ENCODE measurements at regions not wholly inside any gene's neighbourhood (a gene's known extent, or its start where the extent isn't known, plus 50 kb on each side); places are given as distances from the start of the nearest gene placed in this dataset.

DNA sequence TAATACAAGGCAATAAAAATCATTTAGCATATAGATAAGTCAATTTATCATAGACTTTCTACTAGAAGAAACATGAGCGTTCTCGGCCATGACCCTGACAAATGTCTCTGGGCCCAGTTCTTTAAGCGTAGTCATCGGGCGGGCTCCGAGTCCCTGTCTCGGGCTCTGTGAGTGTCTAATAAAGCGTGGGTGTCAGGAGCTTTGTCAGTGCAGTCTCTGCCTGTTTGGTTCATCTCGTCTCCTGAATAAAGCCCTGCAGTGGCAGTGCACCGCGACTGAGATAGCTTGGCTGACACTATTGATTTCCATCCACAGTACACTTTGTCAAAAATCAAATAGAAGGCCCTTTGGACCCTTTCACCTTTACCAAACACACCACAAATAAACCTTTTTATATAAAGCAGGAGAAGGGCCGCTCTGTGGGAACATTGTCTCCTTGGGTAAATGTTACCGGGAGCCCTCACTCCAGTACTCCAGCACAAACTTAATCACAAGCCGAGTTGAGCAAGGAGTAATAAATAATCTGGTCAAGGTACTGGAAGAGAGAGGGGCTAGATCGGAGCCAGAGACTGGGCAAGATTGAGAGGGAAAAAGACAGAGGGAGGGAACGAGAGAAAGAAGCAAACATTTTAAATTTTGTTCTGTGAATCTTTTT, 368.2 kb upstream of the TSHZ3 start:
- DNase-seq, result no peak

DNA sequence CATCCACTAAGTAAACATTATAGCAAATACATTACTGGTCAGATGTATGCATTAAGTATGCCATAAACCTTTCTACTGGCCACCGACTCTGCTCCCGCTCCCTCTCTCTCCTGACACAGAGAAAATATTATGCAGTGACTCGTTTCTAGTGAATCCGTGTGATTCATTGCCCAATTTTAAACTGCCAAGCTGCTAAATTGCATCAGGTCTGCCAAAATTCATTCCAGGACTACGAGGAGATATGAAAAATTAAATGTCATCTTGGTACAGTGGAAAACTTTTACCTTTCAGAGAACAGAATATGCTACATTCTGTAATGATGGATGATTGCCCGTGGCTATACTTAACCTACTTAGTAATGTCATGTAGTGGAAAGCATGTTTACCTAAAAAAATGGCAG, 368.8 kb upstream of the TSHZ3 start:
- no peak for DNase-seq

DNA sequence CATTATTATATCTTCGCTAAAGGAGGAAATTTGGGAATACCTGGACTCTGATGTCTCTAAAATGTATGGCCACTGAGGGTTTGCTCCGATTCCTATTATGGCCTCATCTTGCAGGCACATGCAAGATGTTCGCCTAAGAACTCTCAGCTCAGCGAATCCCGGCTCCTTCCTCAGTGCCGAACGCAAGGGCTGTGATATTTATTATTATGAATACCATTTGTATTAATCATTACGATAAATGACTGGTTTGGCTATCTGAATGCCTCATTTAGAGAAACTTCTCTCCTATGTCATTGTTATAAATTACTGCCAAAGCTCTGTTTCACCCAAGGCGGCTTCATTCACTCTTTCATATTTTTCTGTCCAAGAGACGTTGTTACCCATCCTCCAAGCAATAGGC, 369.7 kb upstream of the TSHZ3 start:
- no peak for DNase-seq

DNA sequence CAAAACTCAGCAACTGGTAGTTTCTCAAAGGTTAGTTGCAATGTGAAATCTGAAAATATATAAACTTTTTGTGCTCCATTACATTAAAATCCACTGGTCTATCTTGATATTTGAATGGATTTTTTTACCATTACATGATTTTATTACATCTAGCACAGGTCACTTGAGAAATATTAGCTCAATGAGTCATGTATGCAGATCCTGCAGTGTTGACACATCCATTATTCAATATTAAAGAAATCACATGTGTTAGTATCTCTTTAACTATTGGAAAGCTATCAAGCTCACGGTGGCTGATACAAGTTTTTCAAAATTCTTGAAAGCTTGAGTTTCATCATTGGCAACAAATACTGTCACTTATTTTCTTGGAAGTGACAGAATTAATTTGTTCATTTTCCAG, 373.9 kb upstream of the TSHZ3 start:
- no peak for DNase-seq

DNA sequence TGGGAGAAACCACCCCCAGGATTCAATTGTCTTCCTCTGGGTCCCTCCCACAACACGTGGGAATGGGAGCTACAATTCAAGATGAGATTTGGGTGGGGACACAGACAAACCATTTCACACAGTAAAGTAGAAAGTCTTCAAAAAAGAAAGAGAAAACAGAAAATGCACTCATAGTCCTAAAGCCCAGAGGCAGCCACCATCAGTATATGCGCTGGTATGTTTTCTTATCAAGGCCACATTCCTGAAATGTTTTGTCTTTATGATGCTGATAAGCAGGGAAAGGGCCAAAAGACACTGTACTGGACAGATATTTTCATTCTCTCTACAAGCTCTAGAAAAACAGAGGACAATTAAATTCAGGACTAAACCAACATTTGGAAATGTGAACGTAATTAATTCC, 375.8 kb upstream of the TSHZ3 start:
- DNase-seq, result no peak

DNA sequence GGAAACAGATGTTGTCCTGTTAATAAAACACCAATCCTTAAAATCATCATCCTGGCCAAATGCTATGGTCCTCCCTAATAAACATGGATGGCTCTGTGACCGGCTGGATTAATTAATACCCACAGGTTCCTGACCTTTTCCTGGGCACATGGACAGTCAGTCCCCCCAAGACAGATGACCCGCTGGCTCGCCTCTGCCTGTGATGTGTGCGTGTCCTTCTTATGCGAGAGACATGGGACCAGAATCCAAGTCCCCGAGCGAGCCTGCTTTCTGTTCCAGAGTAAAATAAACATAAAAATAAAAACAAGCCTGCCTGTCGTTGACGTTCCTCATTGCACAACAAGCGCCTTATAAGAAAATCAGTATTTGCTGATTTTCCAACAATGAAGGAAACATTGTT, 378.3 kb upstream of the TSHZ3 start:
- DNase-seq, result no peak

DNA sequence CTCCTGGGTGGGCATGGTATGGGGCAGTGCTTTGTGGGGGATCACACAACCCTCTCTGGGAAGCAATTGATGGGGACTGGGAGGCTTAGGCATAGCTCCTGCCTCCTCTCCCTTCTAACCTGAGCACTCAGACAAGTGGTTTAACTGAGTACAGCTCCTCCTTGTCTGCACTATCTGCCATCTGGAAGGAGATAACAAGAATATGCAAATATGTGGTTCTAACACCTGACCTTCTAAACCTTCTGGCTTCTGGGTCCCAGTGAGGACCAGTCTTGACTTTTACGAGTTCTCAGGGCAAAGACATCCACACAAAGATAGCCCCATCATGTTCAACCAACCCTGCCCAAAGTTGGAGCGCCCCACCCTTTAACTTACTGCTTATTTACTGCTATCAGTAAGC, 381.0 kb upstream of the TSHZ3 start:
- no peak for DNase-seq

DNA sequence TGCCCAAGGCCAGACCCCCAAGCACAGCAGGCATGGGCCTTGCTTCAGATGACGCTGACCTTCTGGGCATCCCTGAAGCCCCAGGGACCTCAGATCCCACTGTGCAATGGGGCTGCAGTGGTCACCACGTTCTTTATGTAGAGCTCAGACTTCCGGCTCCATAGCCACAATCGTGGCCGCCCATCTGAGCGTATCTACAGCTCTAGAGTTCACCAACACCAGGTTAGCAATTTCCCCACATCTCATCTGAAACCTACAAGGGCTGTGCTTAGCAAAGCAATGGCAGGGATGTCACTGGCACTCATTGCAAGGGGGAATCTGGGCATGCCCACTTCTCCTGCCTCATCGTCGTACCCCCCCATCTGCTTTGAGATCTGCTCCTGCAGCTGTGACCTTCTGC, 384.4 kb upstream of the TSHZ3 start:
- DNase-seq, result no peak

DNA sequence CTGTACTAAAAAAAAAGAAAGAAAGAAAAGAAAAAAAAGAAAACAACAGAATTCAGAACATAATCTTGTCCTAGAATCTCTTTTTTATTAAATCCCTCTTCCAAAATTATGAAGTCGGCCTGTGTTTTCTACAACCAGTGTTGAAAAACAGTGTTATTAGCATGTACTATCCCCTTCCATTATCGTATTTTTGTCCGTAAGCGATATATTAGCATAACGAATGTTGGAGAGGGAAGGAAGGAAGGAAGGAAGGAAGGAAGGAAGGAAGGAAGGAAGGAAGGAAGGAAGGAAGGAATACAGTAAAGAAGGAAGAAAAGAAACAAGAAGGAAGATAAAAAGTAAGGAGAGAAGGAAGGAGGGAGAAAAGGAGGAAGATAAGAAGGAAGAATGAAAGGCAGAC, 393.0 kb upstream of the TSHZ3 start:
- no peak for DNase-seq

DNA sequence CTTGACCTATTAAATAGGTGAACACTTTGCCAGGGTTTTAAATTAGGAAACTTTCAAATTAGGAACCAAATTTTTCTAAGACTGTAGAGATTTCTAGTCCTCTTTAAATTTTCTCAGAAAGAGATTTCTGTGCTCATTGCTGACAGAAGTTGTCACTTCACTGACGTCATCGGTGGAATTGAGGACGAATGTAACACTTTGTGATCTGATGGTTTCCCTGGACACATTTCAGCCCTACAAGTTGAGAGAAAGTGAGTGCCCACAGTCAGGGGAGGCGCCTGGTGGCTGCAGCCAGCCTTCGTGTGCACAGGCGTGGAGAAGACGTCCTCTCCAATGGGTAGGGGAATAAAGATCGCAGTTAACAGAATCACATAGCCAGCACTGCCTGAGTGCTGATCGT, 396.5 kb upstream of the TSHZ3 start:
- DNase-seq, result no peak

DNA sequence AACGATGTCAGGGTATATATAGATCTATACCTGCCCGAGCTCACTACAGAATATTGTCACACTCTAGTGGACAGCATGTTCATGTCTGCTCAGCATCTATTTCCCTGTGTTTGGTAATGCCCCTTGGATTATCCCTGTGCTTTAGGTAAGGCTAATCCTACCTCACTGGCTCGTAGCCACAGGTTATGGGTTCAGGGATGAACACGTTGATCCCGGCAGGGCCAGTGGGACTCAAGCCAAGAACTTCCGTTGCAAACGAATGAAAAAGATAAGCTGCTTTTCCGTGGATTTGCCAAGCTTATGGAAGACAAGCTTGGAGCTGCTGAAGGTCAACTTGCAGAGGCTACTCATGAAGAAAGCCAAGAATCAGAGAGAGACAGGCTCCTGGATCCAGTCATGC, 400.0 kb upstream of the TSHZ3 start:
- DNase-seq, result no peak

DNA sequence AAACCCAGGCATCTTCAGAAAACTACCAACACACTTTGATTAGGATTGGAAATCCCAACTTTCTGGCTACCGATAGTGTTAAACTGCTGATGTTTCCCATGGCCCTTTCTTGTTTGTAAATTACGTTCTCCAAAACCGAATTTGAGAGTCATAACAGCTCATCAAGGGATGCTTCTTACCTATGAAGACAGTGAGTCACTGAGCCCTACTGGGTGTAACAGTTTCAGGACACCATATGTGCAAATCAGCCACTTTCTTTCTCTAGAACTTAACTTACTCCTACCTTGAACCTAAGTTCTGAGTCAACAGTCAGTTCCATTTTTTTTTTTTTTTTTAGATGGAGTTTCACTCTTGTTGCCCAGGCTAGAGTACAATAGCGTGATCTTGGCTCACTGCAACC, 410.1 kb upstream of the TSHZ3 start:
- no peak for DNase-seq

DNA sequence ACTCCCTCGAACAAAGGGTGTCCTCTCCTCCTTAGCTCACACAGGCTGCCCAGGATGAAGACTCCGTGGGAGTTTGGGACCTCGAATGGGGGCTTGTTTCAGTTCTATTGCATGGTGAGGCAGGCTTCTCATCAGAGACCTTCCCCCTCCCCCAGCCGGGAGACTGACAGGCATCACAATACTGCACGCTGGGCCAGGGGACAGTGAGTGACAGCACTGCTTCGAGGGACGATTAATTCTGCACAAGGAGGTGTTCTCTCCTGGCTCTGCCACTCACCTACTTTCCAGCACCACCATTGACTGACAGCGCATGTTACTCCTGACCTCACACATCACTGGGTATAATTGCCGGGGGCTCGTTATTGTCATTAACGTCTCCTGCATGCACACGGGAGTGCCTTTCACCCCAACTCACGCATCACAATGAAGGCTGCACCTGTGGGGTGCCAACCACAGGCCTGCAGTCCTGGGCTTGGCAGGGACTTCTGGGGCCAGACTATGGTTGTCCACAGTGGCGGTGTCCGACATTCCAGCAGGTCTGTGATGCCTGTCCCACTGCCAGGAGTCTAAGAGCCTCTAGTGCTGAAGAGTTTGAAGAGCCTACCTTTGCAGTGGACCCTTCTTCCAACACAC, 412.2 kb upstream of the TSHZ3 start:
- no peak for DNase-seq

DNA sequence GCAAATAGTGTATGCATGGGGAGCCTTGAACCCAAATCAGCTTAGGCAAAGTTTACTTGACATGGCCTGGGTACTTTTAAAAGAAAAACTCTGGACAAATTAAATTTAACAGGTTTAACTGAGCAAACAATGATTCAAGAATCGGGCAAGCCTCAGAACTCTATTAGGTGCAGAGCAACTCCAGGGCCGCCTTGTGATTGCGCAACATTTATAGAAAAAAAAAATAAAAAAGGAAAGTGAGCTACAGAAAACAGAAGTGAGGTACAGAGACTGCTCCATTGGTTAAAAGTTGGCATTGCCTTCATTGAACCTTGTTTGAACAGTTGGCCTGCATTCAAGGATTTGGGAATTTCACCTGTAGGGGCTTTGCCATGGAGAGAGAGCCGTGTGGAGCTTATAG, 421.0 kb upstream of the TSHZ3 start:
- no peak for DNase-seq

DNA sequence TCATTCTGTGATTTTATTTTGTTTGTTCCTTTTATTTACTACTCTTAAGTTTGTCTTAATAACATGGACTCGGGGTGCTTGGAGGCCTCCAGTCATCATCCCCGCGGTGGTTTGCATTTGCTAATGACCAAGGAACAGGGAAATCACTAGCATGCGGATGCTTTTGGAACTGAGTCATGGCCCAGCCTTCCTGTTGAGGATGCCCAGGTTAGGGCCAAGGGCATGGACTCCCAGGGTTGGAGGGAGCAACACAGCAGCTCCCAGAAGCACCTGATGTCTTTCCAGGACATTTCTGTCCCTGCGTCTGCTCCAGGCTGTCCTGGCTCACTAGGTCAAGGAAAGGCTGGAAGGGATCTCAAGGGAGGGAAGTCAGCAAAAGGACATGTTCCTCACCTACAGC, 423.7 kb upstream of the TSHZ3 start:
- no peak for DNase-seq

DNA sequence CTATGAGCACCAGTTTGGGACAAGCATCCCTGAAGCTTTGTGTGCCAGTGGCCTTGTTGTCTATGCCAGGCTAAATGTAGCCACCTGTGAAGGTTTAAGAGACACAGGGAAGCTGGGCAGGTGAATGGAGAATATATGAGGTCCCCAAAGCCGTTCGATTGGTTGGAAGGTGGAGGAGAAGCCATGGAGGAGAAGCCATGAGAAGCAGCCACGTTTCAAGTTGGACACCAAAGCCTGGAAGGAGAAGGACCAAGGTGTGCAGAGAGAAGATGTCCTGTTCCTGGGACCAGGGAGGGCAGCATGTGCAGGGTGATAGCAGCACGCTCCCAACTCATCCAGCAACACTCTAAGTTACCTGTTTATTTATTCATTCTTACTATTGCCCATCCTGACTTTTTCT, 432.3 kb upstream of the TSHZ3 start:
- no peak for DNase-seq

DNA sequence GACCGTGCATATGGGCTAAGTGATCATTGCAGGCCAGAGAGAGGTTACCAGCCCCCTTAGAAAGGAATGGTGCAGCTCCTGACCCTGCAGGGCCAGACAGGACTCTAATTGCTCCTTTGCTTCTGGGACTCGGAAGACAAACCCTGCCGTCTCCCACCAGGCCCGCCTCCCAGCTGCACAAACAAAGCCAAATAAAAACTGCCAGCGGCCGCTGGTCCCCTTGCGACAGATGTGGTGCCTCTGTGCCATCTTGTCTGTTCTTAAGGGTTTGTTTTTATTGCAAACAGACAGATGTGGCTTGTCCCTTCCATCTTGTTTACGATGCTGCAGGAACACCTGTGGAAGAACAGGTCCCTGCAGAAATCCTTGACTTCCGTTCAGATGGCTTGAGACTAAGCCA, 434.4 kb upstream of the TSHZ3 start:
- DNase-seq, result no peak

DNA sequence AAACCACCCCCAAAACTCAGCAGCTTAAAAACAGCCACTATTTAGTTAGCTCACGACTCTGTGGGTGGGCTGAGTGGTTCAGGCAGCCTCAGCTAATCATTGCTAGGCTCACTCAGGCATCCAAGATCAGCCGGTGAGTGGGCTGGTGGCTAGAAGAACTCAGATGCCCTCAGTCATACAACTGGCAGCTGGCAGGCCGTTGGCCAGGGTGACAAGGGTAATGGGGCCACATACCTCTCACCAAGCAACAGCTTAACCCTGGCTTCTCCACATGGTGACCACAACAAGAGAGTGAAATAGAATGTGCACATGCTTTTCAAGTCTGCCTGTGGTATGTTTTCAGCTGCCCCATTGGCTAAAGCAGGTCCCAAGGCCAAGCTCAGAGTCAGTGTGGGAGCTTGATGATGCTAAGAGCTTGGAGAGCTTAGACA, 435.4 kb upstream of the TSHZ3 start:
- DNase-seq, result no peak

DNA sequence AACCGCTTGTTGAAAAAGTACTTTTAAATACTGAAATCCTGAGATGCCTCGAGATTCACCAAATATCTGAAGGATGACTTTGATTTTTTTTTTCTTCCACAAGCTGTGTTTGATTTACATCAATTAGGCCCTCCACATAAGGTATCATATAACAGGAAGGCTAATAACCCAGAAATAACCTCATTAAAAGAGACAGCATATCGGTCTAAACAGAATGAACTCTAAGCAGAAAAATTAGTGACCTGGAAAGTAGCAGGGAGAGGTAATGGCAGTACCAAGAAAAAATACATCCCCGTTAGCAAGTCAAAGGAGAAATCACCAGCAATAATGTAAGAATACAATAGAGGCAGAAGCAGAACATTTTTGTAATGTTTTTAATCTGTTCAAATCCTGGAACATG, 452.4 kb upstream of the TSHZ3 start:
- DNase-seq, result no peak

DNA sequence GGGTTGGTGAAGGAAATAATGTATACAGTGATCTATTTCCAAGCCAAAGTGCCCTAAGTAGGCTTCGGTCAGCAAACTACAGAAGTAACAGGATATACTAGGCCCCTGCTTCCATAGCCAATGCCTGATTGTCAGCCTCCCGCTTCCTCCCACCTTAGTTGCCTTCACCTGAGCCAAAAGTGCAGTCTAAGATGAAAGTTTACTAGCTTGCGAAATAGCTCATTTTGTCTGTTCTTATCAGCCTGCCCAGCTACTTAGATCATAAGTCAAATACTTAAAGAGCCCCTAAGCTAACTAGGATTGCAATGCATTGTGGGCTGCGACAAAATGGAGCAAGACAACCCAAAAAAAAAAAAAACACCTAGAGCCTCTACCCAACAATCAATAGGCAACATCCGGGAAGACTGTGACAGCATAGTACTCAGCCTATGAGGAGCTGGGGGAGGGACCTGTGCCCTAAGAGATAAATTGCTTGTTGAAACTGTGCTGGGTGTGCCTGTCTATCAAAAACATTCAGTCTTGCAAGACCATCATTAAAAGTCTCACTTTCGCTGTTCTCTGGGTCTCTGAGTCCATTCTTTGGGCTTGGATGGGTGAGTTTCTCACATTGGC, 454.7 kb upstream of the TSHZ3 start:
- DNase-seq, result no peak

DNA sequence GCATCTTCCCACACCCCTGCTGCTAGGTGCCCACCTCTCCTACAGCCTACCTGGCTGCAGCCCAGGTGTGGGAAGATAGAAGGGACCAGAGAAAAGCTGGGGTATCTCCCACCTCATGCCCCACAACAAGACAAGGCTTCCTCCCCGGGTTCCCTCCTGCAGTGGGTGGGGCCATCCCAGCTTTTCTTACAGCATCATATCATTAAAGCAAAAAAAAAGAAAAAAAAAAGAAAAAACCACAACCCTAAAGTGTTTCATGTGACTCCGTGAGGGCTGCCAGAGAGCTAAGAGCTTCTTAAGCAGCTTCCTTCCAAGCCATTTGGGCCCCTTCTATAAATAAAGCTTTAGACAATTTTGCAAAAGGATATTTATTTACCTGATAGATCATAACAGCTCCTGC, 455.4 kb upstream of the TSHZ3 start:
- DNase-seq, result no peak

DNA sequence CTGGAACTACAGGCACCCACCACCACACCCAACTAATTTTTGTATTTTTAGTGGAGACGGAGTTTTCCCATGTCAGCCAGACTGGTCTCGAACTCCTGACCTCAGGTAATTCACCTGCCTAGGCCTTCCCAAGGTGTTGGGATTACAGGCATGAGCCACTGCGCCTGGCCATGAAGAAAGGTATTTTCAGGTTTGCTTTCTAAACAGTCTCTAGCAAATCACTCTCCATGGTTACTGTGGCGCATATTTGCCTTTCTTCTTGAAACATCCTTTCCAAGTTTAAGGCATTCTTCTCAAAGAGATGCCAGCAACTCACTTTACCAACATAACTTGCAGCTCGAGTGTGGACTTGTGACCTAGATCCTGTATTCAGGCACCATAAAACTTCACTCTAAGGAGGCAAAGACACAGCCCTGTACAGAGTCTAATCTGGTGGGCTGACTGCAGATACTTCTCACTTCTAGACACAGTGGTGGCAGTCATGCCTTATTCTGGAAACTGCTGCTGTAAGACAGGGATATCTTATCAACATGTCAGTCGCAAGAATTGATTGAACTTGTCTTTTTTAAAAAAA, 461.4 kb upstream of the TSHZ3 start:
- DNase-seq, result no peak

DNA sequence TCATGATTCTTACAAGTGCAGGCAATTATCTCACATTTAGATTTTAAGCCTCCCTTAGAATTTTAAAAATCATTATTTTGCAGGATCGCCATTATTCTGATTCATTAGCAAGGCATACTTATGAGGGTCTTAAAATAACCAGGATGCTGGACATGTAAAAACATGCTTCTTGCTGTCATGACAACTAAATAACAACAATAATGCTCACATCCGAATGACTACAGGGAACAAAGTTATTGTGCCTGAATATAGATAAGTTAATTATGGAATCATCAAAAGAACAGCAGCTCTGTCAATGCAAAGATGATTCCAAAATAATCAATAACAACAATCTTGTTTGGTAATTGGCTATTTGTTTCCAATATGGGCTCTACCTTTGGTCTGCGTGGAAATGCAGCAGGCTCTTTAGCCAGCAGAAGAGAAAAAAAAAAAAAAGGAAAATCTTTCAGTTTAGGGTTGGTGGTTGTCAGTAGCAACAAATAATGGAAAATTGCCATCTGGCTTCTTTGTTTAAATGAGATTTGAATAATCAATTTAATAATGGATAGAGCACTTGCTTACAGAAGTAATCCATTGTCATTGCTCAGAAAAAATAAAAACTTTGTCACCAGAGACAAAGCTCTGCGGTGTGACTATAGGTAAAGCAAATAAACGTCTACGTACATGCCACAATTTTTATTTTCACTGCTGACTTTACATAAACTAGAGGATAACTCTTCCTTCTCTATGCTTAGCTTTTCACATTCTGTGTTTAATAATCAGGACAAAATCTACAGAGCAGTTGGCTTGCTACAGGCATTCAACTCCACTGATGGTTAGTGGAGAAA, 468.9 kb upstream of the TSHZ3 start:
- no peak for DNase-seq

DNA sequence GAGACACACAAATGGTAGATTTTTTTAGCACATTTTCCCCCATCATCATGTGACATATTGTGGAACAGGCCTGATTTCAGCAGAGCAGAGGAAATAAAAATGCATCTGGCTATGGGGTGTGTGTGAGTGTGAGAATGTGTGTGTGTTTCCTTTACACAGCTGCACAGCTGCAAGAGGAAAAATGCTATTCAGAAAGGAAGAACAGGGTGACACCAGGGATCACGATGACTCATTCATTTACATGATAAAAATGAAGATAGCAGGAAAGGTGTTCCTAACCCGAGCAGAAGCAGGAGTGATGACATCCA, 469.5 kb upstream of the TSHZ3 start:
- DNase-seq, result no peak
